NOMO-1 treated with dmso at 0.1 percent for 144 hours (cell line): ENCODE measurements at regions not wholly inside any gene's neighbourhood (a gene's known extent, or its start where the extent isn't known, plus 50 kb on each side); places are given as distances from the start of the nearest gene placed in this dataset.

Experiments used
- DNase-seq: peaks from one replicate; lab custom pipeline; 2025; ENCODE audit not compliant: unreplicated experiment; lab: John Stamatoyannopoulos, UW

GRCh38 chr2:2749206-2749598 is 418.1 kb upstream of the MYT1L start:
- DNase-seq = no peak

- DNase-seq = no peak
Observed at GRCh38 chr2:2748399-2749205, 417.5 kb upstream of the MYT1L start.

DNA sequence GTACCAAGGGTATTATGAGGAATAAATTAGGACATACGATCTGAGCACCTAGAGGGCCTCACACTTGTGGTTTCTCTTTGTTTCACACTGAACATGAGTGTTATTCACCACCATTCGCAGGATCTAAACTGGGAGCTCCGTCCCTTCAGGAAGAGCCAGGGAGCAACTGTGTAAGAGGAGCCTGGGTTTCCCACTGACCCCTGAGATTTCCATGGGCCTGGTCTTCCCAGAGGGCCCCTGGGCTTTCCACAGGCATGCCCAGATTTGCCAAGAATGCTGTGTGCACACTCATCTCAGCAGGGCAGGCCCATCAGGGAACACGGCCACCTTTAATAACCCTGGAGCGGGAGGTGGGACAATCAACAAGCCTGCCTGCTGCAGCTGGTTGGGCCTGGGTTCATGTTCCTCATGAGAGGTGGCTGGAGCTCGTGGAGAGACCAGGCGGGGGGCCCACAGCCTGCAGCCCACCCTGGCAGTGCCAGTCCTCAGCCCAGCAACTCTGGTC is 416.8 kb upstream of the MYT1L start:
- DNase-seq = no peak

DNA sequence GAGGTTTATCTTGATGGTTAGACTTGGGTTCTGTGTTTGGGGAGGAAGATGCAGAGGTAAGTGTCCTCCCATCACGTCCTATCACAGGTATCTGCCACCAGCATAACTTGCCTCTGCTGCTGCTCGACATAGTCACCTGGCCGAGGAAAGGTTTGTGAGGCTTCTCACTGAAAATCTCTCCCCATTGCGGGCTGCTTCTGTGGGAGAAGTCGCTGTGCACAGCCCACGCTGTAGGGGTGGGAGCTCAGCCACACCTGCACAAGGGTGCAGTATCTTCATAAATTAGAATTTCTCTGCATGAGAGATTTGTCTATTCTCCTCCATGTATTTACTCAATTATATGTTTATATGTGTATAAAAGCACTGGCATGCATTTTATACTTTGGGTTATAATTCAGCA is 415.7 kb upstream of the MYT1L start:
- DNase-seq = no peak

- no peak for DNase-seq
Observed at GRCh38 chr2:2744958-2745715, 414.1 kb upstream of the MYT1L start.

DNA sequence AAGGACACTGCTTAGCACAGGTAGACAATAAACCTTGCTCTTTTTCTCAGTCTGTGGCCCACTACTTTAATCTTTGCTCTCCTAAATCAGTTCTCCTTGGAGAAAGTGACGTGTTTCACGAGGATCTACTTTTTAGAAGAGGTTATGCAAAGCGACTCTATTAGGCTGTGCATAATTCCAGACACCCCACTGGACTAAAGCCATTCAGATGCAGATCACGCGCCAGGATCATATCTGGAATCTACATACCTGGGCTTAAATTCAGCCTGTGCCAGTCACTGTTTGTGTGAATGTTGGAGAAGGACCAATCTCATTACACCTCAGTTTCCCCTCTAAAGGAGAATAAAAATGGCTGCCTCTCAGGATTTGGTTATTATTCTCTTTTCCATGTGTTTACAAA is 413.0 kb upstream of the MYT1L start:
- no peak for DNase-seq

- no peak for DNase-seq
Observed at GRCh38 chr2:2743164-2743571, 412.1 kb upstream of the MYT1L start.

- no peak for DNase-seq
Observed at GRCh38 chr2:2742726-2743125, 411.7 kb upstream of the MYT1L start.

GRCh38 chr2:2740238-2740775 is 409.2 kb upstream of the MYT1L start:
- no peak for DNase-seq

DNA sequence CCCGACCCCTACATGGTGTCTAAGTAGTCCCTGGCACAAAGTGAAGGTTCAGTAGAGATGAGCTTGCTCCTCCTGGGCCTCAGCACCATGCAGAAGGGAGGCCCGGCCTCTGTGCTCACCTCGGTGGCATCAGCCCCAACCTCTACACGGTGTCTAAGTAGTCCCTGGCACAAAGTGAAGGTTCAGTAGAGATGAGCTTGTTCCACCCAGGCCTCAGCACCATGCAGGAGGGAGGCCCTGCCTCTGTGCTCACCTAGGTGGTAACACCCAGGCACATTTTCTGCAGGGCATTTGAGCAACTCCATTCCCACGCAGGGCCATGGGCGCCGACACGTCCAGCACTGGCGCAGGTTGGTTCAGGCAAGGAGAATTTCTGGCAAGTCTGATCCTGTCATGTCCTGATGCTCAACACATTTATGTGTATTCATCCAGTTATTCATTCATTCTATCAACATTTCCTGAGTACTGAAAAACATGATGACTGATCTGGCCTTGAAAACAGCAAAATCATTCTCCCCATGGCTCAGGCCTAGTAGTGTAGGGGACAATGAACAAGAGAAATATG is 408.2 kb upstream of the MYT1L start:
- no peak for DNase-seq

GRCh38 chr2:2738684-2739083 is 407.6 kb upstream of the MYT1L start:
- DNase-seq = no peak

- DNase-seq = no peak
Observed at GRCh38 chr2:2738276-2738675, 407.2 kb upstream of the MYT1L start.

- no peak for DNase-seq
Observed at GRCh38 chr2:2735041-2735440, 404.0 kb upstream of the MYT1L start.

DNA sequence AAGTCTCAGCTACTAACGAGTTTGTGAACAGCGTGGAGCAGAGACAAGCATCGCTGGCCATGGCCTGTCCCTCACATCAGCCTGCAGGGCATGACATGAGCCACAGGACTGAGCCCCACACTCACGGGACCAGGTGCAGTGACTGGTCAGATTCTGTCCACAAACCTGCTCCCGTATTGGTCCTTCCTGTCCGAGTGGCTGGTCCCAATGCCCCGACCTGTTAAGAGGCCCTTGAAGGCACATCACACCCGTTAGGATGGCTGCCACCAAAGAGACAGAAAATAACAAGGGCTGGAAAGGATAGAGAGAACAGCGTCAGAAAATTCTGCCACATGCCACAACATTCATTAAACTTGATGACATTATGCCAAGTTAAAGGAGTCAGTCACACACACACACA is 403.2 kb upstream of the MYT1L start:
- no peak for DNase-seq

DNA sequence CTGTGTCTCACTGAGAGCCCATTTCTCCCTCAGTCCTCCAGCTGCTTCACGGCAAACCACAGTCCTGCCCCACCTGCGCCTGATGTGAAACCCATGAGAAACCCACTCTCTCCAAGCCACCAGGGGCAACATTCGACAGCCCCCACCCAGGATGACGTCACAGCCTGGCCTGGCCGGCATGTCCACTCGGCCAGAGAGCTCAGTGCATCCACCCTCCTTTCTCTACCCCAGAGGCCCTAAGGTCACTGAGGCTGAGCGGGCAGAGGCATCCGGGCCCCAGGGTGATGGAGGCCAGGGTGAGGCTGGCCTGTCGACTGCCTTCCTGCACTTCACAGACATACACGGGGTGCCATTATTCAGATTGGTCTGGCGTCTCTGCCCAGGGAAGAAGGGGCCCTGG is 402.7 kb upstream of the MYT1L start:
- DNase-seq = no peak

GRCh38 chr2:2732331-2733119 is 401.4 kb upstream of the MYT1L start:
- DNase-seq = no peak

DNA sequence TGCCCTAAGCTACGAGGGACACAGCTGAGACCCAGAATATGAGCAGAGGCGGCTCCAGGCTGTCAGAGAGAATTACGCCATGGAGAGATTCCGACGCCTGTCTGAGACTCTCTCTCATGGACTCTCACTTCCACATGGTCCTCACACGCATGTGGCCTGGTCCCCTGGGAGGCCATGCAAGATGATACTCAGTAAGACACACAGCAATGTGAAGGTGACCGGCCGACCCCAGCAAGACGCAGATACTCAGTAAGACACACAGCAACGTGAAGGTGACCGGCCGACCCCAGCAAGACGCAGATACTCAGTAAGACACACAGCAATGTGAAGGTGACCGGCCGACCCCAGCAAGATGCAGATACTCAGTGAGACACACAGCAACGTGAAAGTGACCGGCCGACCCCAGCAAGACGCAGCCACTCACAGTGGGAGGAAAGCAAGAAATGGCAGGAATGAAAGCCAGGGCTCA is 400.8 kb upstream of the MYT1L start:
- no peak for DNase-seq

GRCh38 chr2:2731101-2731815 is 400.2 kb upstream of the MYT1L start:
- no peak for DNase-seq

DNA sequence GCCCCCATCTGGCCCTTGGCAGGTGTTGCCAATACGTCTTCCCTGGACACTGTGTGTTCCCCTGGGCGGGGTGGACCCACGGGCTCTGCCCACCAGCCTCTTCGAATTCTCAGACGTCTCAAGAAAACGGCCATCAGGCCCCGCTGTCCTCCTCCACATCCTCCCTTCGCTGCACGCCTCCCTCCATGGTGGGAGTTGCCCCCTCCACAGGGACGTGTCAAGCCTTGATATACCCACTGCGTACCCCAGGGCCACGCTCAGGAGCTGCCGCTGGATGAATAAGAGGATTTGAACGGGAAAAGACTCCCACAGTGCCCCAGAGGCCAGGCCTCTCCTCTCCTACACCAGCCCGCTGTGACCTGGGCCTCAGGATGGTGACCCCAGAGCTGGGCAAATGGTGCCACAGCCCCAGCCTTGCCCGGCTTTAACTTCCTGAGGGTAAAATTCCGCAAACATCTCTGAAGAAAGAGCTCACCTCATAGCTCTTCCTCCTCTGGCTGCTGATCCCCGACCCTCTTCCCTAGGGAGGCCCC is 399.3 kb upstream of the MYT1L start:
- DNase-seq = no peak

DNA sequence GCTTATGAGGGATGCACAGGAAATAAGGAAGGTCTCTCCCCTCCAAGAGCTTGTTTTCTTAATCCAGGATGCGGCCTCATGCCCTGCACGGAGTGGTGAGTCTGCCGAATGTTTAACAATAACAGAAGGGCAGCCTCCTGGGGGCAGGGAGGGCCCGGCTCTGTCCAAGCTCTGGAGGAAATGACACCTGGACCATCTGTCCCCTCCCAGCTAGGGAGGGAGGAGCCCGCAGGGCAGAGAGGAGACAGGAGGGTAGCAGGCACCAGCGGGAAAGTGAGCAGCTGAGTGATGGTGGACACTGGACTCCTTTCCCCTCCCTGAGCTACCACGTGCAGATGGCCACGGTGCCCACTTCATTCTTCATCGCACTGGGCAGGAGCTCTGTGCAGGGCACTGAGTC is 398.2 kb upstream of the MYT1L start:
- no peak for DNase-seq
